ENCODE measurements at regions not wholly inside any gene's neighbourhood (a gene's known extent, or its start where the extent isn't known, plus 50 kb on each side); places are given as distances from the start of the nearest gene placed in this dataset.

DNA sequence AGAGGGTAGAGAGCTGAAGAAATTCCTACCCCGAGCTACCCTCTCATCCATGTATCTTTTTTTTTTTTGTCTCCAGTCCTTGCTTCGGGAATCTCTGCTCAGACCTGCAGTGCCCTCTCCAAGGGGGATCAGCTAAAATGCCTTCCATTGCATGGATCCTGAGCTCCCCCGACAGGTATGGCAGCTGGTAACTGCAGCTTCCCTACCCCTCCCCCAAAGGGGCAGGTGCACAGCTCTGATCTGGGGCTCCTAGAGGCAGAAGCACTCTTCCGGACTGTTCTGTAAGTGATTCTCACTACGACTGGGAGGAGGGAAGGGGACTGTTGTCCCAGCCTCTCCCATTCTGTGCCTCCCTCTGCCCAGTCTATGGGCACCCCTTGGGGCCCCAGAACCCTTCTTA lies 169.6 kb downstream of the MELK start:
- Histone ChIP-seq H3F3A (replicated peaks; ENCODE audit: low read depth) (0 out of 2 replicates have a peak, but pooled peaks cover 4% of the 10 kb centered on the region), H3K79me2 (replicated peaks; ENCODE audit: insufficient read depth) (no peaks in the 10 kb centered on the region), H2AFZ (no peak overlapping the region), H3K4me2 (no peak overlapping the region), H3K36me3 (ENCODE audit: insufficient read depth) (no peaks in the 10 kb centered on the region), H3K4me1 (ENCODE audit: insufficient read depth) (peaks cover 15% of the 10 kb centered on the region), H4K20me1 (replicated peaks; ENCODE audit: insufficient read depth) (no peaks in the 10 kb centered on the region), H3K27me3 (ENCODE audit: insufficient read depth) (peaks cover 20% of the 10 kb centered on the region), H3K4me3 (no peak overlapping the region), H3K27ac (ENCODE audit: low read depth) (no peak overlapping the region), H3K9me2 (ENCODE audit: insufficient read depth) (no peaks in the 10 kb centered on the region)
- no peak overlapping the region for H3K4me3 Mint-ChIP-seq
- peaks cover 26% of the 10 kb centered on the region for H3K4me1 Mint-ChIP-seq
- DNase-seq (ENCODE audit: low spot score) (peak; percentile 30), ATAC-seq (peak; percentile 36)
- H3K27ac Mint-ChIP-seq = no peak overlapping the region
- peaks cover 15% of the 10 kb centered on the region for H3K27me3 Mint-ChIP-seq (ENCODE audit: insufficient read depth, low read depth, poor library complexity)
- TF ChIP-seq, protein P1, sequence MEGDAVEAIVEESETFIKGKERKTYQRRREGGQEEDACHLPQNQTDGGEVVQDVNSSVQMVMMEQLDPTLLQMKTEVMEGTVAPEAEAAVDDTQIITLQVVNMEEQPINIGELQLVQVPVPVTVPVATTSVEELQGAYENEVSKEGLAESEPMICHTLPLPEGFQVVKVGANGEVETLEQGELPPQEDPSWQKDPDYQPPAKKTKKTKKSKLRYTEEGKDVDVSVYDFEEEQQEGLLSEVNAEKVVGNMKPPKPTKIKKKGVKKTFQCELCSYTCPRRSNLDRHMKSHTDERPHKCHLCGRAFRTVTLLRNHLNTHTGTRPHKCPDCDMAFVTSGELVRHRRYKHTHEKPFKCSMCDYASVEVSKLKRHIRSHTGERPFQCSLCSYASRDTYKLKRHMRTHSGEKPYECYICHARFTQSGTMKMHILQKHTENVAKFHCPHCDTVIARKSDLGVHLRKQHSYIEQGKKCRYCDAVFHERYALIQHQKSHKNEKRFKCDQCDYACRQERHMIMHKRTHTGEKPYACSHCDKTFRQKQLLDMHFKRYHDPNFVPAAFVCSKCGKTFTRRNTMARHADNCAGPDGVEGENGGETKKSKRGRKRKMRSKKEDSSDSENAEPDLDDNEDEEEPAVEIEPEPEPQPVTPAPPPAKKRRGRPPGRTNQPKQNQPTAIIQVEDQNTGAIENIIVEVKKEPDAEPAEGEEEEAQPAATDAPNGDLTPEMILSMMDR (conservative IDR thresholded peaks at IDR 0.05; ENCODE audit: low read depth in 2 of 2) = peak in 1 of 2 experiments; percentile 25; a peak in 2 of 4 replicates
- TF ChIP-seq EZH2phosphoT487 (IDR thresholded peaks at IDR 0.05; ENCODE audit: unreplicated experiment) = no peak
- no peaks in the 10 kb centered on the region for H3K9me3 Mint-ChIP-seq
- H3K36me3 Mint-ChIP-seq (ENCODE audit: low read depth) = no peaks in the 10 kb centered on the region

DNA sequence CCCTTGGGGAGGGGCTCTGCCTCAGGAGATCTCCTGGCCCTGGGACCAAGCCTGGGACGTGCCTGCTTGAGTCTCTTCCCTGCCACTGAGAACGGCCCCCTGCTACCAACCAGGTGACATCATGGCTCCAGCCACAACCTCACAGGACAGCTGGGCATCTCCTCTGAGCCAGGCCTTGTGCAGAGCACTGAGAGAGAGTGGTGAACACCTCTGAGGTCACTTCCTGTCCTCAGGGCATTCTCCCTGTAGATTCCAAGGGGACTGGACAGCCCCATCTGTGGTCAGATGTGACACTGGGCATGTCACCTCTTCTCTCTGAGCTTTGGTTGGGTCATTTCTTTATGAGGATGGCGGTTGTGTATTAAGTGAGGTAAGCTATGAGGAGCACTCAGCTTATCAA lies 172.0 kb downstream of the MELK start:
- Mint-ChIP-seq H3K27me3 (ENCODE audit: insufficient read depth, low read depth, poor library complexity) (peaks cover 13% of the 10 kb centered on the region), H3K4me1 (peaks cover 15% of the 10 kb centered on the region), H3K9me3 (no peaks in the 10 kb centered on the region), H3K27ac (no peak overlapping the region), H3K4me3 (no peak overlapping the region), H3K36me3 (ENCODE audit: low read depth) (no peaks in the 10 kb centered on the region)
- Histone ChIP-seq H3K4me1 (ENCODE audit: insufficient read depth) (peaks cover 5% of the 10 kb centered on the region; the same call in 1 of the 2 replicates), H3K27ac (ENCODE audit: low read depth) (no peak overlapping the region), H3K4me3 (no peak overlapping the region), H3K27me3 (ENCODE audit: insufficient read depth) (peaks cover 9% of the 10 kb centered on the region; the same call in 1 of the 2 replicates), H3K36me3 (ENCODE audit: insufficient read depth) (no peaks in the 10 kb centered on the region), H4K20me1 (replicated peaks; ENCODE audit: insufficient read depth) (no peaks in the 10 kb centered on the region), H3K79me2 (replicated peaks; ENCODE audit: insufficient read depth) (no peaks in the 10 kb centered on the region), H2AFZ (no peak overlapping the region), H3K9me2 (ENCODE audit: insufficient read depth) (no peaks in the 10 kb centered on the region), H3F3A (replicated peaks; ENCODE audit: low read depth) (0 out of 2 replicates have a peak, but pooled peaks cover 4% of the 10 kb centered on the region), H3K4me2 (no peak overlapping the region)
- no peak for ATAC-seq
- no peak for DNase-seq (ENCODE audit: low spot score)
- TF ChIP-seq NANOG (IDR thresholded peaks at IDR 0.05; ENCODE audit: borderline replicate concordance) (no peak), POLR2AphosphoS5 (IDR thresholded peaks at IDR 0.05; ENCODE audit: low read depth) (no peak), ZNF331 (CRISPR knock-in tag; IDR thresholded peaks at IDR 0.05; ENCODE audit: low read depth) (no peak), JUNB (IDR thresholded peaks at IDR 0.05; ENCODE audit: unreplicated experiment) (no peak), ZNF114 (CRISPR knock-in tag; IDR thresholded peaks at IDR 0.05) (no peak), STAT1 (IDR thresholded peaks at IDR 0.05; ENCODE audit: unreplicated experiment) (no peak), EZH2 (IDR thresholded peaks at IDR 0.05; ENCODE audit: low read depth, unreplicated experiment) (no peak), EZH2phosphoT487 (IDR thresholded peaks at IDR 0.05; ENCODE audit: unreplicated experiment) (no peak)
- TF ChIP-seq, protein P2, sequence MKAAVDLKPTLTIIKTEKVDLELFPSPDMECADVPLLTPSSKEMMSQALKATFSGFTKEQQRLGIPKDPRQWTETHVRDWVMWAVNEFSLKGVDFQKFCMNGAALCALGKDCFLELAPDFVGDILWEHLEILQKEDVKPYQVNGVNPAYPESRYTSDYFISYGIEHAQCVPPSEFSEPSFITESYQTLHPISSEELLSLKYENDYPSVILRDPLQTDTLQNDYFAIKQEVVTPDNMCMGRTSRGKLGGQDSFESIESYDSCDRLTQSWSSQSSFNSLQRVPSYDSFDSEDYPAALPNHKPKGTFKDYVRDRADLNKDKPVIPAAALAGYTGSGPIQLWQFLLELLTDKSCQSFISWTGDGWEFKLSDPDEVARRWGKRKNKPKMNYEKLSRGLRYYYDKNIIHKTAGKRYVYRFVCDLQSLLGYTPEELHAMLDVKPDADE (IDR thresholded peaks at IDR 0.05) = no peak
- TF ChIP-seq, protein P3, sequence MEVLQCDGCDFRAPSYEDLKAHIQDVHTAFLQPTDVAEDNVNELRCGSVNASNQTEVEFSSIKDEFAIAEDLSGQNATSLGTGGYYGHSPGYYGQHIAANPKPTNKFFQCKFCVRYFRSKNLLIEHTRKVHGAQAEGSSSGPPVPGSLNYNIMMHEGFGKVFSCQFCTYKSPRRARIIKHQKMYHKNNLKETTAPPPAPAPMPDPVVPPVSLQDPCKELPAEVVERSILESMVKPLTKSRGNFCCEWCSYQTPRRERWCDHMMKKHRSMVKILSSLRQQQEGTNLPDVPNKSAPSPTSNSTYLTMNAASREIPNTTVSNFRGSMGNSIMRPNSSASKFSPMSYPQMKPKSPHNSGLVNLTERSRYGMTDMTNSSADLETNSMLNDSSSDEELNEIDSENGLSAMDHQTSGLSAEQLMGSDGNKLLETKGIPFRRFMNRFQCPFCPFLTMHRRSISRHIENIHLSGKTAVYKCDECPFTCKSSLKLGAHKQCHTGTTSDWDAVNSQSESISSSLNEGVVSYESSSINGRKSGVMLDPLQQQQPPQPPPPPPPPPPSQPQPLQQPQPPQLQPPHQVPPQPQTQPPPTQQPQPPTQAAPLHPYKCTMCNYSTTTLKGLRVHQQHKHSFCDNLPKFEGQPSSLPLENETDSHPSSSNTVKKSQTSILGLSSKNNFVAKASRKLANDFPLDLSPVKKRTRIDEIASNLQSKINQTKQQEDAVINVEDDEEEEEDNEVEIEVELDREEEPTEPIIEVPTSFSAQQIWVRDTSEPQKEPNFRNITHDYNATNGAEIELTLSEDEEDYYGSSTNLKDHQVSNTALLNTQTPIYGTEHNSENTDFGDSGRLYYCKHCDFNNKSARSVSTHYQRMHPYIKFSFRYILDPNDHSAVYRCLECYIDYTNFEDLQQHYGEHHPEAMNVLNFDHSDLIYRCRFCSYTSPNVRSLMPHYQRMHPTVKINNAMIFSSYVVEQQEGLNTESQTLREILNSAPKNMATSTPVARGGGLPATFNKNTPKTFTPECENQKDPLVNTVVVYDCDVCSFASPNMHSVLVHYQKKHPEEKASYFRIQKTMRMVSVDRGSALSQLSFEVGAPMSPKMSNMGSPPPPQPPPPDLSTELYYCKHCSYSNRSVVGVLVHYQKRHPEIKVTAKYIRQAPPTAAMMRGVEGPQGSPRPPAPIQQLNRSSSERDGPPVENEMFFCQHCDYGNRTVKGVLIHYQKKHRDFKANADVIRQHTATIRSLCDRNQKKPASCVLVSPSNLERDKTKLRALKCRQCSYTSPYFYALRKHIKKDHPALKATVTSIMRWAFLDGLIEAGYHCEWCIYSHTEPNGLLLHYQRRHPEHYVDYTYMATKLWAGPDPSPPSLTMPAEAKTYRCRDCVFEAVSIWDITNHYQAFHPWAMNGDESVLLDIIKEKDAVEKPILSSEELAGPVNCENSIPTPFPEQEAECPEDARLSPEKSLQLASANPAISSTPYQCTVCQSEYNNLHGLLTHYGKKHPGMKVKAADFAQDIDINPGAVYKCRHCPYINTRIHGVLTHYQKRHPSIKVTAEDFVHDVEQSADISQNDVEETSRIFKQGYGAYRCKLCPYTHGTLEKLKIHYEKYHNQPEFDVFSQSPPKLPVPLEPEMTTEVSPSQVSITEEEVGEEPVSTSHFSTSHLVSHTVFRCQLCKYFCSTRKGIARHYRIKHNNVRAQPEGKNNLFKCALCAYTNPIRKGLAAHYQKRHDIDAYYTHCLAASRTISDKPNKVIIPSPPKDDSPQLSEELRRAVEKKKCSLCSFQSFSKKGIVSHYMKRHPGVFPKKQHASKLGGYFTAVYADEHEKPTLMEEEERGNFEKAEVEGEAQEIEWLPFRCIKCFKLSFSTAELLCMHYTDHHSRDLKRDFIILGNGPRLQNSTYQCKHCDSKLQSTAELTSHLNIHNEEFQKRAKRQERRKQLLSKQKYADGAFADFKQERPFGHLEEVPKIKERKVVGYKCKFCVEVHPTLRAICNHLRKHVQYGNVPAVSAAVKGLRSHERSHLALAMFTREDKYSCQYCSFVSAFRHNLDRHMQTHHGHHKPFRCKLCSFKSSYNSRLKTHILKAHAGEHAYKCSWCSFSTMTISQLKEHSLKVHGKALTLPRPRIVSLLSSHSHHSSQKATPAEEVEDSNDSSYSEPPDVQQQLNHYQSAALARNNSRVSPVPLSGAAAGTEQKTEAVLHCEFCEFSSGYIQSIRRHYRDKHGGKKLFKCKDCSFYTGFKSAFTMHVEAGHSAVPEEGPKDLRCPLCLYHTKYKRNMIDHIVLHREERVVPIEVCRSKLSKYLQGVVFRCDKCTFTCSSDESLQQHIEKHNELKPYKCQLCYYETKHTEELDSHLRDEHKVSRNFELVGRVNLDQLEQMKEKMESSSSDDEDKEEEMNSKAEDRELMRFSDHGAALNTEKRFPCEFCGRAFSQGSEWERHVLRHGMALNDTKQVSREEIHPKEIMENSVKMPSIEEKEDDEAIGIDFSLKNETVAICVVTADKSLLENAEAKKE (CRISPR knock-in tag; IDR thresholded peaks at IDR 0.05) = no peak
- TF ChIP-seq, protein P1 (conservative IDR thresholded peaks at IDR 0.05; ENCODE audit: low read depth in 2 of 2) = no peak

Measured in GM23338 (cell line).